ENCODE measurements at regions not wholly inside any gene's neighbourhood (a gene's known extent, or its start where the extent isn't known, plus 50 kb on each side); places are given as distances from the start of the nearest gene placed in this dataset.

DNA sequence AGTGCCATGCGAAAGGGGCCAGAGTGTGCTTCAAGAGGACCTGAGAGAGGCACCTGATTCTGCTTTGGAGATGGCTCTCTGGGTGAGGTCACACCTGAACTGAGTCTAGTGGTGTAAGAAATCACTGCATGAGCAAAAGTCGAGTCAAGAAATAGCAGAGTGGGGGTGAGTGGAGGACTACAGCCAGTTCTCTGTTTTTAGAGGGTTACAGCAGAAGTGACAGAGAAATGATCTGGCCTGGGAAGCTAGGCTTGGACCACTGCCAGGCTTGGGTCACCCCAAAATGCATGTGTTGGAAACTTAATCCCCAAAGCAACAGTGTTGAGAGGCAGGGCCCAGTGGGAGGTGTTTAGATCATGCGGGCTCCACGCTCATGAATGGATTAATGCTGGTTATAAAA lies 312.0 kb downstream of the CBLN1 start:
- TF ChIP-seq EP300 (IDR thresholded peaks at IDR 0.05), result no peak
- TF ChIP-seq, protein P1, sequence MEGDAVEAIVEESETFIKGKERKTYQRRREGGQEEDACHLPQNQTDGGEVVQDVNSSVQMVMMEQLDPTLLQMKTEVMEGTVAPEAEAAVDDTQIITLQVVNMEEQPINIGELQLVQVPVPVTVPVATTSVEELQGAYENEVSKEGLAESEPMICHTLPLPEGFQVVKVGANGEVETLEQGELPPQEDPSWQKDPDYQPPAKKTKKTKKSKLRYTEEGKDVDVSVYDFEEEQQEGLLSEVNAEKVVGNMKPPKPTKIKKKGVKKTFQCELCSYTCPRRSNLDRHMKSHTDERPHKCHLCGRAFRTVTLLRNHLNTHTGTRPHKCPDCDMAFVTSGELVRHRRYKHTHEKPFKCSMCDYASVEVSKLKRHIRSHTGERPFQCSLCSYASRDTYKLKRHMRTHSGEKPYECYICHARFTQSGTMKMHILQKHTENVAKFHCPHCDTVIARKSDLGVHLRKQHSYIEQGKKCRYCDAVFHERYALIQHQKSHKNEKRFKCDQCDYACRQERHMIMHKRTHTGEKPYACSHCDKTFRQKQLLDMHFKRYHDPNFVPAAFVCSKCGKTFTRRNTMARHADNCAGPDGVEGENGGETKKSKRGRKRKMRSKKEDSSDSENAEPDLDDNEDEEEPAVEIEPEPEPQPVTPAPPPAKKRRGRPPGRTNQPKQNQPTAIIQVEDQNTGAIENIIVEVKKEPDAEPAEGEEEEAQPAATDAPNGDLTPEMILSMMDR (IDR thresholded peaks at IDR 0.05), result no peak

Measured in ovary (tissue), 3 donors.